ENCODE measurements at regions not wholly inside any gene's neighbourhood (a gene's known extent, or its start where the extent isn't known, plus 50 kb on each side); places are given as distances from the start of the nearest gene placed in this dataset.

DNA sequence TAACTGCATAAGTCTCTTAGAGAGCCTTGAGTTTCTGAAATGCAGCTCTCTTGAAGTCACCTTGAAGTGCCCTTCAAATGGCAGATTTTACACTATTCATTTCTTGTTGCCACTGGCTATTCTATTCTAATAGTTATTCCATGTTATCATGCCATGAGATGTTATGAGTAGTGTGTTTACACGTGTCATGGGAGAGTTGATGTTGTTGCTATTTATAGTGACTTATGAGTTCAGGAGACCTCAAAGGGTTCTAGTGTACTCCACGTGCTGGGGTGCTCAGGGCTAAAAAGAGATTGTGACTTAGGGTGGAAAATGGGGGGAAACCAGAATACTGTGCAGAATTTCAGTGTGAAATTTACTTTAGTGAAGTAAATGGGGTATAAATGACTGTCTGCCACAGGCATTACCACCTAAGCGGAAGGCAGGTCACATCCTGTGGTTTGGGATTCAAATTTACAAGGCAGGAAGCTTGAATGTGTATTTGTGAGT, 77.1 kb upstream of the SLC4A4 start:
- no peak for DNase-seq (ENCODE audit: low read depth)
- TF ChIP-seq, protein P1, sequence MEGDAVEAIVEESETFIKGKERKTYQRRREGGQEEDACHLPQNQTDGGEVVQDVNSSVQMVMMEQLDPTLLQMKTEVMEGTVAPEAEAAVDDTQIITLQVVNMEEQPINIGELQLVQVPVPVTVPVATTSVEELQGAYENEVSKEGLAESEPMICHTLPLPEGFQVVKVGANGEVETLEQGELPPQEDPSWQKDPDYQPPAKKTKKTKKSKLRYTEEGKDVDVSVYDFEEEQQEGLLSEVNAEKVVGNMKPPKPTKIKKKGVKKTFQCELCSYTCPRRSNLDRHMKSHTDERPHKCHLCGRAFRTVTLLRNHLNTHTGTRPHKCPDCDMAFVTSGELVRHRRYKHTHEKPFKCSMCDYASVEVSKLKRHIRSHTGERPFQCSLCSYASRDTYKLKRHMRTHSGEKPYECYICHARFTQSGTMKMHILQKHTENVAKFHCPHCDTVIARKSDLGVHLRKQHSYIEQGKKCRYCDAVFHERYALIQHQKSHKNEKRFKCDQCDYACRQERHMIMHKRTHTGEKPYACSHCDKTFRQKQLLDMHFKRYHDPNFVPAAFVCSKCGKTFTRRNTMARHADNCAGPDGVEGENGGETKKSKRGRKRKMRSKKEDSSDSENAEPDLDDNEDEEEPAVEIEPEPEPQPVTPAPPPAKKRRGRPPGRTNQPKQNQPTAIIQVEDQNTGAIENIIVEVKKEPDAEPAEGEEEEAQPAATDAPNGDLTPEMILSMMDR (IDR thresholded peaks at IDR 0.05; ENCODE audit: low read depth, low read length, missing control alignments), result no peak
- in situ Hi-C loops (cut with HindIII; ENCODE audit: low sequenced_read_pairs), result no loop called here
- H3K4me3 ChIP-seq (ENCODE audit: low read depth, low read length), result no peak overlapping the region

DNA sequence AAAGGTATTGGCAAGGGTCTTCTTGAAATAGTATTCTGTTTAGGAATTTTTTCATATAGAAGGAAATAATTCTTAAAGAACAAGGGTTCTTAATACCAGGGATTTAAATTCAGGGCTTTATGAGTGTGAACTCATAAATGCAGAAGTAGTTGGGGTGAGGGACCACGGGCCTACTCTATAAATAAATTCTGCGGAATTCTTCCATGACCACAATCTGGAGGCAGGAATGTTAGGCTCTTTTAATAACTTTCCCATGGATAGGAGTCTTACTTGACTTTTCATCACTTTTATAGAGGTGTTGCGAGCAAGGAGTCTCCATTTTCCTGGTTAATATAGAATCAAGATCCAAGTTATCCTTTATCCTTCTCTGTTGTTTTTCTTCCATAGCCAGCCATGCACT, 76.7 kb upstream of the SLC4A4 start:
- TF ChIP-seq, protein P1 (IDR thresholded peaks at IDR 0.05; ENCODE audit: low read depth, low read length, missing control alignments), result no peak
- no peak overlapping the region for H3K4me3 ChIP-seq (ENCODE audit: low read depth, low read length)
- in situ Hi-C loops (cut with HindIII; ENCODE audit: low sequenced_read_pairs), result no loop called here

DNA sequence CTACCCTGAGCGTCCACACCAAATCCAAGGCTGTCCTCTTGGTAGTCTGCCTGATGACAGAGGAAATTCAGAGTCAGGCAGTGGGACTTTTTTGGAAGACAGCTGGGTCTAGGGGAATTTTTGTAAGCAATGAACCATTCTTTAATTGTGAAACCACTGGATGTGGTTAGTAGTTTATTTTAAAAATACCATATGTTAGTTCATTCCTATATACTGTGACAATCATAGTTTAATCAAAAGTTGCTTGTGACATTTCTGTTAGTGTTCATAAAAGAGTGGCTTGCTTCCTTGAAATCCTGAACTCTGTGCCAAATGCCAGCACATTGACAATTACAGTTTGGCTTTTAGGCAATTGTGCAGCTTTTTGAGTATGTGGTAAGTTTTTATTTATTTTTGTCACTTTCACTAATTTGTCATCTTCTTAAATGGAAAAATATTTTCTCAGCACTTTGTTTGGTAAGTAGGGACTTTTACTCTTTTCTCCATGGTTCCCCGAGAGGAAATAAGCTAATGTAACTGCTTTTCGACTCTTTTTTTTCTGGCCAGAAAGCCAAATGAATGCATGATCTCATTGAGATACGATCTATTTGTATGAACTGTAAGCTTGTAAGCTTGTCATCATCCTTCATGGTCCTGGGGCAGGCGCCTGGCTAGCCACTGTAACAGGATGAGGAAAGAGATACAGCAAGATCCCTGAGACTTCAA, 72.6 kb upstream of the SLC4A4 start:
- no peak for DNase-seq (ENCODE audit: low read depth)
- no peak overlapping the region for H3K4me3 ChIP-seq (ENCODE audit: low read depth, low read length)
- in situ Hi-C loops (cut with HindIII; ENCODE audit: low sequenced_read_pairs), result no loop called here
- TF ChIP-seq, protein P1 (IDR thresholded peaks at IDR 0.05; ENCODE audit: low read depth, low read length, missing control alignments), result no peak

More for the DNA sequence above, 76.7 kb upstream of the SLC4A4 start:
- no peak for DNase-seq (ENCODE audit: low read depth)

DNA sequence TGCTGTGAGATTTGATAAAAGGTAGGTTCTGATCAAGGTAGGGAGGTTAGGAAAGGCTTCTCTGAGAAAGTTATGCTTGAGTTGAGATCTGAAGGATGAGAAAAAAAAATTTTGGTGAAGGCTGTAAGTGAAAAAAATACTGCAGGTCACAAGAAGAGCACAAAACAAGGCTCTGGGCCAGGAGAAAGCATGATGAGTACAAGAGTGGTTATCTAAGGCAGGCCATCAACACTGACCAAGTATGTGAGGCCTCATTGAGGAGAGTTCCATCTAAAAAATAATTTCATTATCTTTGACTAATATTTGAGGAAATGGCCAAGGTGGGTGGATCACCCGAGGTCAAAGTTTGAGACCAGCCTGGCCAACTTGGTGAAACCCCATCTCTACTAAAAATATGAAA, 71.6 kb upstream of the SLC4A4 start:
- H3K4me3 ChIP-seq (ENCODE audit: low read depth, low read length), result no peak overlapping the region
- TF ChIP-seq, protein P1 (IDR thresholded peaks at IDR 0.05; ENCODE audit: low read depth, low read length, missing control alignments), result no peak
- in situ Hi-C loops (cut with HindIII; ENCODE audit: low sequenced_read_pairs), result no loop called here
- DNase-seq (ENCODE audit: low read depth), result no peak

DNA sequence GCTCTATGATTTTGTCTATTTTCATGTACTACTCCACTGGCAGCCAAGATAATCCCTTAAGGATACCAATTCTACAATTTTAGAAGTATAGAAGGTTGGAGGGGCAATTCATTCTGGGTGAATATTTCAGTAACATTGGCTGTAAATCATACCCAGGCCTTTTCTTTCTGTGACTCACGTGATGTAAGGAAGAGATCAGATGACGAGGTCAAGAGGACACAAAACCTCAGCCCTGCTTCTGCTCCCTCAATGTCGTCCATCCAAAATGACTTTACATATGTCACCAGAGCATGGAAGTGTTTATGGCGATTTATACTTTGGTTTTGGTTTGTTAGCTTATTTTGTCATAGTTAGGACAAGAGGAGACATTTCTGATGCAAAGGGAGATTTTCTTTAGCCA, 70.7 kb upstream of the SLC4A4 start:
- DNase-seq (ENCODE audit: low read depth), result no peak
- H3K4me3 ChIP-seq (ENCODE audit: low read depth, low read length), result no peak overlapping the region
- TF ChIP-seq, protein P1 (IDR thresholded peaks at IDR 0.05; ENCODE audit: low read depth, low read length, missing control alignments), result no peak
- in situ Hi-C loops (cut with HindIII; ENCODE audit: low sequenced_read_pairs), result no loop called here

DNA sequence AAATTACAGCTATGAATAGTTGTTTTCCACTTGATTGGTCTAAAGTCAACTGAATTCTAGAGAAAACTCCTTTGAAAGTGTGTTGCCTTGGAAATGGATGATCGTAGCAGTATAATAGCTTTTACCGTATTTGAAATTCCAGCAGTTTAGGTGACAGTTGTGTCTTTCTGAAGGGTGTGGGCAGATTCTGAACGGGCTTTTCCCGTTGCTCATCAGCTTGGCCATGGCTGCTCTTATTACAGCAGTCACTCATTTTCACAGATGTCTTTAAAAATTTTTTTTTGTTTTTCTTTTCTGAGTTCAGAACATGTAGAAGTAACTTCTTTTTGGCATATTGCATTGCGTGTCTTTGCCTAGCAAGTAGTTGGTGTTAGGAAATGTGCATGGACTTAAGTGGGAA, 69.6 kb upstream of the SLC4A4 start:
- in situ Hi-C loops (cut with HindIII; ENCODE audit: low sequenced_read_pairs), result no loop called here
- TF ChIP-seq, protein P1 (IDR thresholded peaks at IDR 0.05; ENCODE audit: low read depth, low read length, missing control alignments), result no peak
- DNase-seq (ENCODE audit: low read depth), result no peak
- H3K4me3 ChIP-seq (ENCODE audit: low read depth, low read length), result no peak overlapping the region

Data from astrocyte of the cerebellum (primary cell).